Tibial nerve (tissue), 3 donors: ENCODE measurements at regions not wholly inside any gene's neighbourhood (a gene's known extent, or its start where the extent isn't known, plus 50 kb on each side); places are given as distances from the start of the nearest gene placed in this dataset.

Source experiments
- CTCF ChIP-seq, 5 experiments: fragments of 200-600 bp in 3 of 5; fragments of 450-650 bp in 2 of 5; sonication (generic) in 3 of 5; IDR thresholded peaks; one replicate each; pipeline ENCODE4 v1.5.1; 2016 to 2019; ENCODE audit warnings: antibody characterized with exemption in 5 of 5, mild to moderate bottlenecking in 3 of 5, moderate library complexity in 2 of 5
- POLR2A ChIP-seq, 2 donors: fragments of 450-650 bp; IDR thresholded peaks; one replicate each; pipeline ENCODE4 v1.6.1; 2017; ENCODE audit warnings: antibody characterized with exemption in 2 of 2, mild to moderate bottlenecking in 2 of 2, moderate library complexity in 2 of 2

GRCh38 chr13:105545811-105546210 is 989.7 kb downstream of the EFNB2 start:
- TF ChIP-seq CTCF (IDR thresholded peaks at IDR 0.05) (no peak), POLR2A (IDR thresholded peaks at IDR 0.05) (no peak)
